ENCODE measurements at regions not wholly inside any gene's neighbourhood (a gene's known extent, or its start where the extent isn't known, plus 50 kb on each side); places are given as distances from the start of the nearest gene placed in this dataset.
"Not testable (repeated sequence)": the region's sequence is repeated elsewhere in the genome, so short reads cannot be mapped to it uniquely, and the experiment has no call there.

- intact Hi-C loops (cut with DNase I) = no loop called here
- no peak for TF ChIP-seq CTCF (IDR thresholded peaks at IDR 0.05)
- no peak for TF ChIP-seq POLR2A (IDR thresholded peaks at IDR 0.05)
Observed at GRCh38 chr2:67777836-67778429, 284.9 kb downstream of the C1D start.

GRCh38 chr2:67780841-67781240, 282.0 kb downstream of the C1D start:
- intact Hi-C loops (cut with DNase I); H3K9me3 ChIP-seq (replicated peaks in 1 of 3); H3K4me1 ChIP-seq (replicated peaks in 1 of 2); DNase-seq; H3K4me3 ChIP-seq; H3K27ac ChIP-seq; H3K36me3 ChIP-seq (replicated peaks in 1 of 2); H3K27me3 ChIP-seq: not testable (repeated sequence)
- 54 to 84% (median 73%) methylated on average over 5 of the region's 5 CpGs for WGBS, 4 donors

More at GRCh38 chr2:67777836-67778429, 284.9 kb downstream of the C1D start:
- Histone ChIP-seq H3K27me3 (no peaks in the 10 kb centered on the region), H3K36me3 (replicated peaks in 1 of 2) (no peaks in the 10 kb centered on the region), H3K9me3 (replicated peaks in 1 of 3) (no peaks in the 10 kb centered on the region), H3K4me1 (replicated peaks in 1 of 2) (peaks cover 0 to 3% of the 10 kb centered on the region in 2 donors), H3K27ac (no peak overlapping the region), H3K4me3 (no peak overlapping the region)
- no peak for DNase-seq
- 97 to 100% (median 100%) methylated on average over 1 of the region's 1 CpG for WGBS, 4 donors

GRCh38 chr2:67782443-67782842, 280.4 kb downstream of the C1D start:
- peak in 3 of 7 donors; percentile 1 to 21 (median 20) for DNase-seq
- no peak for TF ChIP-seq POLR2A (IDR thresholded peaks at IDR 0.05)
- no peak for TF ChIP-seq CTCF (IDR thresholded peaks at IDR 0.05)
- no peaks in the 10 kb centered on the region for H3K9me3 ChIP-seq (replicated peaks in 1 of 3)
- H3K4me1 ChIP-seq (replicated peaks in 1 of 2) = no peaks in the 10 kb centered on the region
- H3K4me3 ChIP-seq = no peak overlapping the region
- intact Hi-C loops (cut with DNase I) = no loop called here
- H3K27me3 ChIP-seq = no peaks in the 10 kb centered on the region
- 53 to 68% (median 59%) methylated on average over 4 of the region's 4 CpGs for WGBS, 4 donors
- H3K36me3 ChIP-seq (replicated peaks in 1 of 2) = no peaks in the 10 kb centered on the region
- no peak overlapping the region for H3K27ac ChIP-seq

- no peak overlapping the region for H3K4me3 ChIP-seq
- intact Hi-C loops (cut with DNase I) = no loop called here
- no peaks in the 10 kb centered on the region for H3K36me3 ChIP-seq (replicated peaks in 1 of 2)
- H3K27me3 ChIP-seq = no peaks in the 10 kb centered on the region
- DNase-seq = no peak
- TF ChIP-seq POLR2A (IDR thresholded peaks at IDR 0.05) = no peak
- no peak for TF ChIP-seq CTCF (IDR thresholded peaks at IDR 0.05)
- 58 to 92% (median 71%) methylated on average over 1 of the region's 1 CpG for WGBS, 4 donors
- H3K4me1 ChIP-seq (replicated peaks in 1 of 2) = no peaks in the 10 kb centered on the region
- no peaks in the 10 kb centered on the region for H3K9me3 ChIP-seq (replicated peaks in 1 of 3)
- H3K27ac ChIP-seq = no peak overlapping the region
Observed at GRCh38 chr2:67783026-67783425, 279.8 kb downstream of the C1D start.

- DNase-seq = no peak
- no peaks in the 10 kb centered on the region for H3K9me3 ChIP-seq (replicated peaks in 1 of 3)
- no peak overlapping the region for H3K27ac ChIP-seq
- TF ChIP-seq CTCF (IDR thresholded peaks at IDR 0.05) = no peak
- no peak for TF ChIP-seq POLR2A (IDR thresholded peaks at IDR 0.05)
- intact Hi-C loops (cut with DNase I) = no loop called here
- H3K36me3 ChIP-seq (replicated peaks in 1 of 2) = no peaks in the 10 kb centered on the region
- WGBS, 4 donors = 50 to 71% (median 63%) methylated on average over 2 of the region's 2 CpGs
- no peaks in the 10 kb centered on the region for H3K4me1 ChIP-seq (replicated peaks in 1 of 2)
- H3K4me3 ChIP-seq = no peak overlapping the region
- H3K27me3 ChIP-seq = no peaks in the 10 kb centered on the region
Observed at GRCh38 chr2:67790622-67791021, 272.2 kb downstream of the C1D start.

Measured in adrenal gland (tissue), 9 donors.